Upper lobe of left lung (tissue), 4 donors: ENCODE measurements at regions not wholly inside any gene's neighbourhood (a gene's known extent, or its start where the extent isn't known, plus 50 kb on each side); places are given as distances from the start of the nearest gene placed in this dataset.

Experiments
- CTCF ChIP-seq, 6 experiments: fragments of 450-650 bp in 4 of 6; fragments of 200-600 bp in 2 of 6; sonication (generic) in 2 of 6; IDR thresholded peaks; one replicate each; pipeline ENCODE4 v1.5.1; 2016 to 2019; ENCODE audit warnings: antibody characterized with exemption in 6 of 6
- EP300 ChIP-seq, 4 donors: sonication (generic); formaldehyde crosslinking; IDR thresholded peaks; one replicate each; pipeline ENCODE4 v1.5.1; 2017; ENCODE audit warnings: antibody characterized with exemption in 4 of 4, control low read depth in 2 of 4
- POLR2A ChIP-seq, 4 donors: fragments of 450-650 bp; IDR thresholded peaks; one replicate each; pipeline ENCODE4 v1.5.1; 2016 to 2017; ENCODE audit warnings: antibody characterized with exemption in 4 of 4, mild to moderate bottlenecking in 2 of 4
- POLR2AphosphoS5 ChIP-seq, 2 donors: sonication (generic); formaldehyde crosslinking; IDR thresholded peaks; one replicate each; pipeline ENCODE4 v1.5.1; 2017; ENCODE audit warnings: antibody characterized with exemption in 2 of 2

- no peak for TF ChIP-seq CTCF (IDR thresholded peaks at IDR 0.05)
- TF ChIP-seq POLR2A (IDR thresholded peaks at IDR 0.05) = no peak
- no peak for TF ChIP-seq EP300 (IDR thresholded peaks at IDR 0.05)
- no peak for TF ChIP-seq POLR2AphosphoS5 (IDR thresholded peaks at IDR 0.05)
Measured at GRCh38 chr10:117677239-117677638, 134.7 kb downstream of the EMX2 start.
